Stimulated activated effector memory CD8-positive, alpha-beta T cell treated with anti-CD3 and anti-CD28 coated beads, Interleukin-12 subunit alpha, Interleukin-12 subunit beta, amount 100 ng/mL, for 72 hours (primary cell): ENCODE measurements at regions not wholly inside any gene's neighbourhood (a gene's known extent, or its start where the extent isn't known, plus 50 kb on each side); places are given as distances from the start of the nearest gene placed in this dataset.
A peak's percentile ranks its signal among the peaks of the same experiment; 100 is the strongest.
"Not testable (repeated sequence)": the region's sequence is repeated elsewhere in the genome, so short reads cannot be mapped to it uniquely, and the experiment has no call there.

Source experiments
- ATAC-seq: fragments of 150-1000 bp; cut with Tn5 transposase; 2 replicates; pipeline ENCODE4 v1.10.0; 2021
- DNase-seq, 2 donors: peaks; one replicate each; pipeline ENCODE4 v3.0.0; 2021 to 2022; ENCODE audit warnings: low spot score in 2 of 2
- H3K27ac Mint-ChIP-seq: one replicate; pipeline ENCODE4 v1.8.0; 2022; ENCODE audit warnings: mild to moderate bottlenecking, mixed read lengths
- H3K36me3 Mint-ChIP-seq: one replicate; pipeline ENCODE4 v1.8.0; 2022; ENCODE audit warnings: mild to moderate bottlenecking, mixed read lengths
- H3K4me1 Mint-ChIP-seq: one replicate; pipeline ENCODE4 v1.8.0; 2022; ENCODE audit warnings: mixed read lengths
- H3K4me3 Mint-ChIP-seq: one replicate; pipeline ENCODE4 v1.8.0; 2022; ENCODE audit warnings: mild to moderate bottlenecking, mixed read lengths
- H3K9me3 Mint-ChIP-seq: one replicate; pipeline ENCODE4 v1.8.0; 2022; ENCODE audit warnings: mixed read lengths

- H3K4me1 Mint-ChIP-seq: no peaks in the 10 kb centered on the region
- H3K36me3 Mint-ChIP-seq: no peaks in the 10 kb centered on the region
- no peak overlapping the region for H3K27ac Mint-ChIP-seq
- ATAC-seq: no peak
- DNase-seq: no peak
- H3K9me3 Mint-ChIP-seq: no peaks in the 10 kb centered on the region
- H3K4me3 Mint-ChIP-seq: no peak overlapping the region
These were observed 82.4 kb upstream of the OSBPL8 start for GRCh38 chr12:76641961-76642360.

DNA sequence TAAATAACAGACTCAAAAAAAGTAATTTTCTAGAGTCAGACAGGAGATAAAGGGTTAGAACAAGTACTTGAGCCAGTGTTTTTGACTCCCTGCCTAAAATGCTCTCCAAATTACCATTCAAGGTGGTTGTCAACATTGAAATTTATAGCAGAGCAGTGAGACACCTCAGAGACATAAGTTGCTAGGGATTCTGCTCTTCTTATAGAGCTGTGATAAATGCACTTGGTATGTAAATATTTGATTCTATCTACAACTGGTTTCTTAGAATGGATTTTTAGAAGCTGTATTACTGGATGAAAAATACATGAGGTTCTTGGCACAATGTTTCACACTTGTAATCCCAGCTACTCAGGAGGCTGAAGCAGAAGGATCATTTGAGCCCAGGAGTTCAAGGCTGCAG lies 83.9 kb upstream of the OSBPL8 start:
- no peaks in the 10 kb centered on the region for H3K36me3 Mint-ChIP-seq
- H3K4me1 Mint-ChIP-seq: no peaks in the 10 kb centered on the region
- no peak overlapping the region for H3K4me3 Mint-ChIP-seq
- no peaks in the 10 kb centered on the region for H3K9me3 Mint-ChIP-seq
- DNase-seq (no peak), ATAC-seq (no peak)
- no peak overlapping the region for H3K27ac Mint-ChIP-seq

GRCh38 chr12:76644950-76645349 lies 85.4 kb upstream of the OSBPL8 start:
- ATAC-seq (no peak), DNase-seq (no peak)
- Mint-ChIP-seq H3K36me3 (no peaks in the 10 kb centered on the region), H3K4me1 (no peaks in the 10 kb centered on the region), H3K4me3 (no peak overlapping the region), H3K9me3 (no peaks in the 10 kb centered on the region), H3K27ac (no peak overlapping the region)

GRCh38 chr12:76645934-76646333 lies 86.4 kb upstream of the OSBPL8 start:
- Mint-ChIP-seq H3K36me3 (no peaks in the 10 kb centered on the region), H3K4me1 (no peaks in the 10 kb centered on the region), H3K4me3 (no peak overlapping the region), H3K27ac (no peak overlapping the region), H3K9me3 (no peaks in the 10 kb centered on the region)
- ATAC-seq (peak; percentile 47), DNase-seq (no peak)

- Mint-ChIP-seq H3K9me3 (no peaks in the 10 kb centered on the region), H3K4me3 (no peak overlapping the region), H3K27ac (no peak overlapping the region), H3K36me3 (no peaks in the 10 kb centered on the region), H3K4me1 (no peaks in the 10 kb centered on the region)
- no peak for ATAC-seq
- DNase-seq: no peak
These were observed 86.8 kb upstream of the OSBPL8 start for GRCh38 chr12:76646366-76646765.

- H3K27ac Mint-ChIP-seq: no peak overlapping the region
- H3K4me1 Mint-ChIP-seq: no peaks in the 10 kb centered on the region
- no peak overlapping the region for H3K4me3 Mint-ChIP-seq
- no peak for DNase-seq
- ATAC-seq: no peak
- no peaks in the 10 kb centered on the region for H3K9me3 Mint-ChIP-seq
- no peaks in the 10 kb centered on the region for H3K36me3 Mint-ChIP-seq
These were observed 89.5 kb upstream of the OSBPL8 start for GRCh38 chr12:76649099-76649498.

GRCh38 chr12:76652402-76652801 lies 92.8 kb upstream of the OSBPL8 start:
- DNase-seq (no peak), ATAC-seq (no peak)
- no peak overlapping the region for H3K4me3 Mint-ChIP-seq
- no peaks in the 10 kb centered on the region for H3K4me1 Mint-ChIP-seq
- no peaks in the 10 kb centered on the region for H3K9me3 Mint-ChIP-seq
- H3K36me3 Mint-ChIP-seq: no peaks in the 10 kb centered on the region
- H3K27ac Mint-ChIP-seq: no peak overlapping the region

- no peak overlapping the region for H3K4me3 Mint-ChIP-seq
- no peaks in the 10 kb centered on the region for H3K36me3 Mint-ChIP-seq
- H3K27ac Mint-ChIP-seq: no peak overlapping the region
- H3K4me1 Mint-ChIP-seq: no peaks in the 10 kb centered on the region
- ATAC-seq: no peak
- H3K9me3 Mint-ChIP-seq: no peaks in the 10 kb centered on the region
- no peak for DNase-seq
These were observed 93.8 kb upstream of the OSBPL8 start for GRCh38 chr12:76653342-76653741.

GRCh38 chr12:76664731-76665130 lies 99.2 kb upstream of the ZDHHC17 start:
- ATAC-seq (no peak), DNase-seq (no peak)
- H3K27ac Mint-ChIP-seq: no peak overlapping the region
- no peaks in the 10 kb centered on the region for H3K9me3 Mint-ChIP-seq
- H3K4me3 Mint-ChIP-seq: no peak overlapping the region
- H3K4me1 Mint-ChIP-seq: peaks cover 9% of the 10 kb centered on the region
- no peaks in the 10 kb centered on the region for H3K36me3 Mint-ChIP-seq

- no peak overlapping the region for H3K4me3 Mint-ChIP-seq
- H3K27ac Mint-ChIP-seq: no peak overlapping the region
- H3K4me1 Mint-ChIP-seq: peaks cover 9% of the 10 kb centered on the region
- H3K9me3 Mint-ChIP-seq: no peaks in the 10 kb centered on the region
- no peak for ATAC-seq
- no peaks in the 10 kb centered on the region for H3K36me3 Mint-ChIP-seq
- no peak for DNase-seq
These were observed 97.6 kb upstream of the ZDHHC17 start for GRCh38 chr12:76666290-76666835.

DNA sequence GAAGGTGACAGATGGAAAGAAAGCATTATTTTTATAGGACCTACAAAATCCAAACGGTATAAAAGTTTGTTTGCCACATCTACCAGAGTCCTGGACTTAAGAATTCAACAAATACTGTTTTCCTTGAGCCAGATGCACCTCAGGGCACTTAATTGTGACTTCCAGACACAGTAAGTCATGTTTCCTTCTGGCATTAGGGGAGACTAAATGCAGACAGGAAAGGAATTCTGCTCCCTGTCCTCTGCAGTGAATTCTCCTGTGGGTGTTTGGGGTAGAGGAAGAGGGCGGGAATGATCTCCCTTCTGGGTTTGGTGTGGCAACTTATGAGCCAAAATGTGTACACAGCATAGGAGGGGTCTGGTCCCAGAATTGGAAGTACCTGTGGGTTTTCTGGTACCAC lies 93.9 kb upstream of the ZDHHC17 start:
- no peak overlapping the region for H3K27ac Mint-ChIP-seq
- no peaks in the 10 kb centered on the region for H3K36me3 Mint-ChIP-seq
- H3K4me1 Mint-ChIP-seq: peaks cover 9% of the 10 kb centered on the region
- no peaks in the 10 kb centered on the region for H3K9me3 Mint-ChIP-seq
- DNase-seq (no peak), ATAC-seq (peak; percentile 11)
- H3K4me3 Mint-ChIP-seq: no peak overlapping the region

- no peak for ATAC-seq
- H3K9me3 Mint-ChIP-seq: no peaks in the 10 kb centered on the region
- H3K36me3 Mint-ChIP-seq: no peaks in the 10 kb centered on the region
- no peak overlapping the region for H3K4me3 Mint-ChIP-seq
- H3K4me1 Mint-ChIP-seq: peaks cover 4% of the 10 kb centered on the region
- DNase-seq: no peak
- no peak overlapping the region for H3K27ac Mint-ChIP-seq
These were observed 93.1 kb upstream of the ZDHHC17 start for GRCh38 chr12:76670776-76671175.

GRCh38 chr12:76674669-76675315 lies 89.1 kb upstream of the ZDHHC17 start:
- ATAC-seq (no peak), DNase-seq (no peak)
- no peak overlapping the region for H3K27ac Mint-ChIP-seq
- no peaks in the 10 kb centered on the region for H3K36me3 Mint-ChIP-seq
- no peaks in the 10 kb centered on the region for H3K4me1 Mint-ChIP-seq
- no peaks in the 10 kb centered on the region for H3K9me3 Mint-ChIP-seq
- no peak overlapping the region for H3K4me3 Mint-ChIP-seq

GRCh38 chr12:76676261-76676660 lies 87.7 kb upstream of the ZDHHC17 start:
- not testable (repeated sequence) for H3K36me3 Mint-ChIP-seq, H3K9me3 Mint-ChIP-seq, ATAC-seq, DNase-seq, H3K27ac Mint-ChIP-seq, H3K4me1 Mint-ChIP-seq, H3K4me3 Mint-ChIP-seq

GRCh38 chr12:76678992-76679391 lies 84.9 kb upstream of the ZDHHC17 start:
- Mint-ChIP-seq H3K27ac (no peak overlapping the region), H3K4me1 (no peaks in the 10 kb centered on the region), H3K9me3 (no peaks in the 10 kb centered on the region), H3K4me3 (no peak overlapping the region), H3K36me3 (no peaks in the 10 kb centered on the region)
- DNase-seq (no peak), ATAC-seq (no peak)

DNA sequence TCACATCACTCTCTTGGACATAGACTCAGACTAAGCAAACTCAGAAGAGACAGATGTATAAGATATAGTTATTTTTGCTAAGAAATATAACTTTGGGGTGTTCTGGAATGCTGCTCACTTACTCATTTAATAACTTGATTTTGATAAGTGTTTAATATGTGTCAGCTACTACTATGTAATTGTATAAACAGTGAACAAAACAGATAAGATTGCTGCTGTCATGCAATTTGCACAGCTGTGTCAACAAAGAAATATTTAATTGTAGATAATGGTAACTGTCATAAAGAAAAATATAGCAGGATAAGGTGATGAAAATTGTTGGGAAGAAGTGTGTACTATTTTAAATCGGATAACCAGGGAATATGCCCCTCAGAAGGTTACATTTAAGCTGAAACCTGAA lies 84.1 kb upstream of the ZDHHC17 start:
- DNase-seq (no peak), ATAC-seq (no peak)
- no peaks in the 10 kb centered on the region for H3K4me1 Mint-ChIP-seq
- H3K36me3 Mint-ChIP-seq: no peaks in the 10 kb centered on the region
- H3K4me3 Mint-ChIP-seq: no peak overlapping the region
- no peaks in the 10 kb centered on the region for H3K9me3 Mint-ChIP-seq
- H3K27ac Mint-ChIP-seq: no peak overlapping the region

- Mint-ChIP-seq H3K4me1 (no peaks in the 10 kb centered on the region), H3K36me3 (no peaks in the 10 kb centered on the region), H3K9me3 (no peaks in the 10 kb centered on the region), H3K4me3 (no peak overlapping the region), H3K27ac (no peak overlapping the region)
- DNase-seq: no peak
- ATAC-seq: peak; percentile 25
These were observed 83.0 kb upstream of the ZDHHC17 start for GRCh38 chr12:76680940-76681339.
